T-helper 1 cell (primary cell): ENCODE measurements at regions not wholly inside any gene's neighbourhood (a gene's known extent, or its start where the extent isn't known, plus 50 kb on each side); places are given as distances from the start of the nearest gene placed in this dataset.
"Not testable (repeated sequence)": the region's sequence is repeated elsewhere in the genome, so short reads cannot be mapped to it uniquely, and the experiment has no call there.

Experiments
- DNase-seq, 5 donors: peaks; one replicate each; pipeline ENCODE4 v3.0.0-alpha.2; 2012 to 2020

DNA sequence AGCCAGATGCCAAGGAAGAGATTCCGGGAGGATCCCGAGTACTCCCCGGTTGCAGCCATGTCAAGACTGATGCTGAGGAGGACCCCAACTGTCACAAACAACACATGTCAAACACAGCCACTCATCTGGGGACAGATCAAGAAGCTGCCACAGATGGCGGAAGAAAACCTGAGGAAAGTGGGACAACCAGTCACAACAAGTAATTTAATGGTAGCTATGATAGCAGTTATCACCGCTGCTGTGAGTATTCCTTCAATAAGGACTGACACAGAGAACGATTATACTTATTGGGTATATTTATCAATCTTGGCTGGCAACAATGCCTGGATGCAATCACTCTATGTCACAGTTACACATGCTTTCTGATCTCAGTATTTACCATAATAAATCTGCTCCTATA, 763.4 kb downstream of the DHX35 start:
- not testable (repeated sequence) for DNase-seq

DNA sequence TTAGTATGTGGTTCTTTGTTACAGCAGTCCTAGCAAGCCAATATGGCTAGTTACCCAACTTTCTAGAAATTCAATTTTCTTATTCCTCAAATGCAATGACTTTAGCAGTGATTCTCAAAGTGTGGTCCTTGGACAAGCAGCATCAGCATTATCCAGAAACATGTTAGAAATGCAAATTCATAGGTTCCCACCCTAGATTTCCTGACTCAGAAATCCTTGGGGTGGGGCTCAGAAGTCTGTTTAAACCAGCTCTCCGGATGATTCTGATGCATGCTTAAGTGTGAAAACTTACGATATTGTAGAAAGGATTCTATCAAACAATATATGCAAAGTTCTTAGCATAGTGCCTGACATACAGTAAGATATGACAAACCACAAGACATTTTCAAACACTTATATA, 757.1 kb downstream of the DHX35 start:
- DNase-seq, result no peak

DNA sequence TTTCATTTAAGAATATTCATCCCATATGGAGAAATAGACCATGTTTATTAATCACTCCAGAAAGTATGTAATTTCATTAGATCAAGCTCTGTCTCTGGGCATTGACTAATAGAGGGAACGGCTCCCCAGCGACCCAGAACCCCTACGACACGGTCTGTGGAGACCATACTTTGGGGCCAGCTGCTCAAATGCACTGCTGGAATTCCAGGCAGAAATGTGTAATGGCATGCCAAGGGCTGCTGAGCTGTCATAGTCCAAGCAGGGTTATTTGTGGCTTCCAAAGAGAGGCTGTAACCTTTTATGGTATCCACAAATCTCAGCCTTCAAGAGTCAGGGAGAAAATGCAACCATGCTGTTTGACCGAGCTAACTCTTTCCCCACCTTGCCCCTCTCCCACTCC, 755.8 kb downstream of the DHX35 start:
- DNase-seq, result no peak

DNA sequence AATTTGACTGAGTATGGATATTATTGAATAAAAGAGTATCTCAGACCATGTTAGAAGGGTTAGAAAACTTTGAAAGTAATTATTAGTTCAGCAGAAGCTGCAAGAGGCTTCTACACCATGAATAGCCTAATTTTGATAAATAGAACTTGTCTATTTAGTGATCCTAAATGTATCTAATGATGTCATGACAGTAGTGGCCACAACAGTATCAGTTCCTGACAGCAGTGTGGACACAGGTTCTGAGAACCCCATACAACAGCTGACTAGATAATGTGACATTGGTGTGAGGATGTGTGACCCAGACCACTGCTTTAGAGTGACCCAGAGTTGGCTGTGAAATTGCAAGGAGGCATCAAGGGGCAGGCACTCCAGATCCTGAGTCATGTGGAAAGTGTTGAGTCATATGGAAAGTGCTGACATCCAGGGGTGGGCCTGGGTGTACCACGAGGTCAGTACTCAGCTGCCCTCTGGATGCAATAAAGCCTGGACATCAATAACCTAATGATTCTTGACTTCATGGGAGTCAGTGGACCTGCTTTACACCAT, 754.7 kb downstream of the DHX35 start:
- DNase-seq, result no peak

DNA sequence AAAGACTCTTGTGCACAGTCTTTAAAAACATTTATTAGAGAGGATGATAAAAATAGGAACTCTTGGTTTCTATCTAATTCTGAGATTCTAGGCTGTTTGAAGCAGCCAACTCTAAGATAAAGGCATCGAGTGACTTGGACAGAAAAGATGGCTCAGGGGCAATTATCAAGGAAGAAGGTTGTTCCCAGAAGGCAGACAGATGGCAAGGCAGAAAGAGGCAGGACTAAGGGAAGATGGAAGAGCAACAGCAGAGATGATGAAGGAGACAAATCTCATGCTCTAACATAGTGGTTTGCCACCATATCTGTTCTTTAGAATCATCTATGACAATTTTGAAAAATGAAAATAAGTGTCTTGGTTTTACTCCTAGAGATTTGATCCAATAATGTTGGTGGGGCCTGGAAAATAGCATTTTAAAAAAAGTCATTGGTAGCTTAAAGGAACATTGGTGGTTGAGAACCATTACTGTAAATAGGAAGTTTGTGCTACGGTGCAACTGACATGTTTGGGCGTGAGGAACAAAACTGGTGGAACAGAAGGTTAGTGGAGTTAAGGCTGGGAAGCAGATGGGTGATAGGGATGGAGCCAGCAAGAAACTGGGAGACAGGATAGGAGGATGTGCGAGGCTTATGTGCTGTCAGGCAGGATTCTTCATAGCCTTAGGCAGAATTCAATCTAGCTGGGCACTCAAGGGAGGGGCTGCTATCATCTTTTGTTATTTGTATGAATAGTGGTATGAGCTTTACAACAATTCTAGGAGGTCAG, 751.1 kb downstream of the DHX35 start:
- DNase-seq, result no peak

DNA sequence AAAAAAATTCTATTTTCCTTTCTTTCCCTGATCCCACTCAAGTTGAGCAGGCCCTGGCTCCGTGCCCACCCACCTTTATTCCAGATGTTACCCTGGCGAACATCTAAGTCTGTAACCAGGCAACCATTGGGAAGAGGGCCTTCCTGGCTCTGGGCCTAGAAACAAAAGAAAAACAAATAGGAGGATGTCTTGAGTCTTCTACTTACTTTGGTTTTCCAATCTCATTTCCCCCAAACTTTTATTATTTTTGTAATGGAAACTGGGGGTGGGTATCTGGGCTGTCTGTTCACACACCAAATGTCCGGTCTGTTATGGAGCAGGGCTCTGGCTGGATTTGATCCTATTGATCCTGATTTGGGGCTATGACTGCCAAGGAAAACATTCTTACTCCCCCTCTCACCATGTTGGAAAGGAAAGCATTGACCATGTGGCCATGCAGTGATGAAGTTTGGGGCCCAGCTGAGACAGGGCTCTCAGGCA, 744.1 kb downstream of the DHX35 start:
- DNase-seq, result no peak

DNA sequence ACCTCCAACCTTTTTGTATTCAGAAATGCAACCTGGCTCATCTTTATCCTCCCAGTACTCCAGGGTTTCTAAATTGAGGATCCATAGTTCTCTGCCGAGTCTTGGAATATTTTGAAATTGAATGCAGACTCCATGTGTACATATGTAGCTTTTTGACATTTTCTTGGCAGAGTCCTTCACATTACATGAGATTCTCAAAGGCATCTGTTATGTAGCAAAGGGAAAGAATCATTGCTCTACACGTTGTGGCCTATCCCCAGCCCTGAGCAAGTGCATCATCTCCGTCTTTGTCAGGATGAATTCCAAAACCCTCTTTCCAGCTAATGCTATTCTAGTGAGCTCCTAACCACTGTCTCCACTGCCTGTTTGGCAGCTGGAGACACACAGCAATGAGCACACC, 742.9 kb downstream of the DHX35 start:
- no peak for DNase-seq

DNA sequence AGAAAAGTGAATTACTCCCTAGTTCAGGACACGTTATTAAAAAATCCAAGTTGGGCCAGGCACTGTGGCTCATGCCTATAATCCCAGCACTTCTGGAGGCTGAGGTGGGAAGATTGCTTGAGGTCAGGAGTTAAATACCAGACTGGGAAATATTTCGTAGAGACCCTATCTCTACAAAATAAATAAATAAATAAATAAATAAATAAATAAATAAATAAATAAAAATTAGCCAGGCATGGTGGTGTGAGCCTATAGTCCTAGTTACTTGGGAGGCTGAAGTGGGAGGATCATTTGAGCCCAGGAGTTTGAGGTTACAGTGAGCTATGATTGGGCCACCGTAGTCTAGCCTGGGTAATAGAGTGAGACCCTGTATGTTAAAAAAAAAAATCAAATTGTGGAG, 741.2 kb downstream of the DHX35 start:
- DNase-seq, result not testable (repeated sequence)

DNA sequence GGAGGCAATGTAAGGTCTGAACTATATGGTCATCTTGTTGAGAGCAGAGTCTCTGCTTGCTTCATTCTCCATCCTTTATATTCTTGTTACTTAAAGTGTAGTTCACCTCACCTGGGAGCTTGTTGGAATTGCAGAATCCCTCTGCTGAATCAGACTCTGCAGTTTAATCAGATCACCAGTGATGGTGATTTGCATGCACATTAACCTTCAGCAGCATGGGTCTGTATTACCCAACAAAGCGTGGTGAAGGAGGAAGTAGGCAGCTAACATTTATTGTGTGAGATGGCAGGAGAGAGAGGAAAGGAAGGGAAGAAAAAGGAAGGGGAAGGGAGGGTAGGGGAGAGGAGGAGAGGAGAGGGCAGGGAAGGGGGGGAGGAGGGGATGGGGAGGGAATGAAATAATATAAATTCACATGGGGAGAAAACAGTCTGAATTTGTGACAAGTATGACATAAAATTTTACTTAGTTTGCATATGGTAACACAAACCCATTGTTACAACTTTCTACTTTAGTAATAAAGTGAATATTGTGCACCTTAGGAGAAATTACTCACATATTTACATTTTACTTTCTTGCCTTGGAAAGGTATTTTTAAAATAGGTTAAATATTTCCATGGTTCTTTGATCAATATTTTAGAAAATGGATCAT, 740.7 kb downstream of the DHX35 start:
- no peak for DNase-seq

DNA sequence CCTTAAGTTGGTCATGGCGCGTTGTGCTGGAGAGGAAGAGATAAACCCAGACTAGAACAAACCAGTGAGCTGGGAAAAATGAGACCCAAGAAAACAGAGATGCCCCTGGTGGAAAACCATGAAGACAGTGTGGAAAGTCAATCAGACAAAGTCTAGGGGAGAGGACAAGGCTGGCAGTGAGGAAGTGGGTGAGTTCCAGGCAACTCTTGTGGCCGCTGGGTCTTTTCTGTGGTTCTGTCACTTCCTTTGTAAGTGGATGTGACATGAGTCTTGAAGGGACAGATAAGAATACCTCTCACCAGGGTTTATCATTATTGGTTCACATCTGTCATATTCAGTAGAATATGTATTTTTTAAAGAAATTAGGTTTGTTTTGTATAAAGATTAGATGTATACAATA, 738.4 kb downstream of the DHX35 start:
- DNase-seq, result no peak

DNA sequence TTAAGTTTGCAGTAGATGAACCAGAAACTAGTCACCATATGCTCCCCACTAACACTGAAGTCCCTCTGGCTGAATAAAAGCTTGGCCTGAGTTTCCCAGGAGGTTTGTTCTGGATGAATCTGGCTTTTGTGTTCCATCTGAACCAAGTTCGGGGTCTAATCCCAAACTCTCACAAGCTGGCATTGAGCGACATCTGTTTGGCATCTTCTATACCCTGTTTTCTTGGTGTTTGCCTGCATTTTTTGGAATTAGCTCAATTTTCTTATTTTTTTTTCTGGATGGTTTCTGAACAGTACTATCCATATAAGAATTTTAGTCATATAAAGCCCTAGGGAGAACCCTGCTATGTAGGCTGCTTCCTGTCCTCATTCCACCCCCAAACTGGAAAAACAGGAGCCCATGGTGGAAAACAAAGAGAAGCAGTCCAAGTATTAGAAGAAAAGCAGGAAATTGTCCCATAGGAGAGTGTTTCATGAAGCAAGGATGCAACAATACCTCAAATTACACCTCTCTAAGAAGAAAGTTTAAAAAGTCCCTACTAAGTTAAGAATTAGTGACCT, 737.1 kb downstream of the DHX35 start:
- DNase-seq, result no peak

DNA sequence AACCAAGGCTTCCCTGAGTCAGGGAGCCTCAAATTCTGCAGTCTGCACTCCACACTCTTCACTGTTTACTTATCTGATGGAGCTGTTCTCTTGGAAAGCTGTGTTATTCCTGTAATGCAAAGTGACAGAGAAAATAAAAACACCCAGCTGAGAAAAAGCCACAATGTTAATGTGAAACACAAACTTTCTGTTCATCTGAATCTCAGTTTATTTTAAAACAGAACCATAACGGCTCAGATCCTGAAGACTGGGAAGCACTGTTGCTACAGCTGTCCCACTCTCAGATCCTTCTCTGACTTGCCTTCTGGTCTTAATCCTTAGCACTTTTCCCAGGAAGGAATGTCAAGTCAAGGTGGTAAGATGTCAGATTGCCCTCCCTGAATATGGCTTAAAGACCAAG, 736.6 kb downstream of the DHX35 start:
- DNase-seq, result no peak

DNA sequence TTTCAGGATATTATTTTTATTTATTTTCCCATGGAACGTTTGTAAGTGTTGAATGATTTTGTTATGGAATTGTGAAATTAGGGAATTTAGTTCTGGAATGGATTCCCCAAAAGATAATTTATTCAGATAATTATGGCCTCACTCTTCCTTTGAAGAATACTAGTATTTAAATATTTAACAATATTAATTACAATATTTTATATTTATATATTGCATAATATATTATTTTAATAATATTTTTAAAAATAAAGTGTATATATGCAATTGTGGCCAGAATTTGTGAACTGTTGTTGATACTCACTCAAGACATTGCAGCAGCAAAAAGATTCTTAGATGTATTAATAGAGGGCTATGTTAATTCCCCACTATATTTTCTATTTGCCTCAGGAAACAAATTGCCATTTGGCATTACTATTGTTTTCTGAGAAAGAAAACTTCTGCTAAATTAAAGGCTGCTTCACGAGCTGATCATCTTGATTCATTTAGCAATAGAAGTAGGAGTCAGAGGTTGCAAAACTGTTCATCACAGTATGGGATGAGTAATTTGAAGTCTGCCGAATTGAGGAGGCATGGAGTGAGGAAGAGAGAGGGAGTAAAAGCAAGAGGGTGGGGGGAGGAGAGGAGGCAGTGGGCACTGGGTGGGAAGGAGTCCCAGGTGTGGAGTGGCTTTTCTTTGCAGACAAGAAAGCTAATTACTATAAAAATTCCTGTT, 729.2 kb downstream of the DHX35 start:
- no peak for DNase-seq

DNA sequence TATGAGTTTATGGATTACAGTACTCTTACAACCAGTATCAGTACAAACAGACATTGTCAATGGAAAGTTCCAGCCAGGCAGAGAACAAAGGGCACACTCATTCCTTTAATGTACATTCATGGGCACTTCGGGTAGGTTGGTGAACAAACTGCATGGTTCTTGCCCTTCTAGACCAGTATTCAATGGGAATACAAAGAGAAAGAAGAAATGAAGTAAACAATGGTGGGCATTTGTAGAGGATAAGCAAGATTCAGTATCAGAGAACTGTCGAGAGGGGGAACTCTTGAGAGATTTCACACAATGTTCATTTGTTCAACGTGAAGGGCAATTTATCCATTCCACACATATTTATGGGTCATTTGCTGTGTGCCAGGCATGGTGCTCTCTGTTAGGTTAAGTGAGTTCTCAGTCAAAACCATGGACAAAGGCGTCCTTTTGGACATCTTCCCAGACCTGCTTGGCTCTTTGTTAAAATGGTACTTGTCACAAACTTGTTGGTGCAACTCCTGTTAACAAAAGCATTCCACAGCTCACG, 714.8 kb downstream of the DHX35 start:
- no peak for DNase-seq

DNA sequence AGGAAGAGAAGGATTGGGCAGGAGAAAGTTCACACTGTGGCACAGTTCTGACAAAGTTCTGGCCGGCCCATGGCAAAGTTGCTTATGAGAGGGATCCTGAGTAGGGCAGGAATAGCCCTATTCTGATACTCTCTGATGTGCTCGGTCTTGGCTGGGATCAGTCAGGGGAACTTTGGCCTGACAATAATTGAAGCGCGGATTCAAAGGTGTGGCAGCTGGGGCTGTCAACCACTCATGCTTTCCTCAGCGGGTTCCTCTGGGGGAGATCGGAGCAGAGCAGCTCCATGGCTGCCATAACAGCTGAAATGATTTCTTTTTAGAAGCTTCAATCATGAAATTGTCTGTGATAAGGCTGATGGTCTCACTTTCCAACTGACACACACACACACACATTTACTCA, 714.1 kb downstream of the DHX35 start:
- no peak for DNase-seq

DNA sequence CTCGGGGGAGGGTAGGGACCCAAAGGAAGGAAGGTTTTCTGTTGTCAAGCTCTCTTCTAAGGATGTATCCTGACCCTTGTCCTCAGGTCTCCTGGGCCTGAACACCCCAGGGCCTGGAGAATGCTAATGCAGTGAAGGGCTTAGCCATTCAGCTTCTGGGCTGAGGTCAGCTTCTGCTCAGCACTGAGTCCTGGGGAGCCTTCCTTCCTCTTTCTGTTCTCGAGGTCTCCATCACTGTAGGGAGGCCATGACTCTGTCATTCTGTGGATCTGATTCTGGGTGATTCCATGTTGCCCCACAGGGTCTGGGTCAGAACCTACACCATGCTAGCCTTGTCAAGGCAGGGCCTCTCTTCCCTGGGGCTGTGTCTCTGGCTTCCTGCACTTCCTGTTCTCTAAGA, 712.7 kb downstream of the DHX35 start:
- DNase-seq, result no peak

DNA sequence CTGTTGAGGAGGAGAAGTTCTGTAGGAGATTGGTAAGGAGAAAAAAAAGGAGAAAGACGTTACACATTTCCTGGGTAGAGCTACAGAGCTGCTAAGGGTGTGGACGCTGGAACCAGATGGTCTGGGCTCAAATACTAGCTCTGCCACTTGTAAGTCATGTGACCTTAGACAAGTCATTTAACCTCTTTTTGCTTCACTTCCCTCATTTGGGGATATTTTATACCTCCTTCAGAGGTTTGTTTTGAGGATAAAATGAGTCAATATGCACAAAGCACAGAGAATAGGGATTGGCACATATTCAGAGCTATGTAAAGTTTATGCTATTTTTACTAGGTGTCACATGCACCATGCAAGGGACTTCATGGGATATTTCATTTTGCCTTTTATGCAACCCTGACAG, 708.8 kb downstream of the DHX35 start:
- no peak for DNase-seq

DNA sequence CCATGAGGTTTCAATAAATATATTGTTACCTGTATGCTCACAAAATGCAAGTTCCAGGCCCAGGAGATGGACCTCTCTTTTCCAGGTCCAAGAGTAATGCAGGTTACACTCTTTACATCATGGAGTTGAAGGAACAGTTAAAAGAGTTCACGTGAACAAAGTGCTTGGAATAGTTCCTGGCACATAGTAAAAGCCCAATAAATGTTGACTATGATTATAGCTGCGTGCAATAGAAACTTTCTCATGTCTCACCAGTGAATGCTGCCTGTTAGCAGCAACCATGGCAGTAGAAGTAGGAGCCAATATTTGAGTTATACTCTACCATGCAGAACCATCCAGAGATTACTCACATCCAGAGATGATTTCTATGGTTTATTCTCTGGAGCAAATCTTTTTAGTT, 707.5 kb downstream of the DHX35 start:
- no peak for DNase-seq

DNA sequence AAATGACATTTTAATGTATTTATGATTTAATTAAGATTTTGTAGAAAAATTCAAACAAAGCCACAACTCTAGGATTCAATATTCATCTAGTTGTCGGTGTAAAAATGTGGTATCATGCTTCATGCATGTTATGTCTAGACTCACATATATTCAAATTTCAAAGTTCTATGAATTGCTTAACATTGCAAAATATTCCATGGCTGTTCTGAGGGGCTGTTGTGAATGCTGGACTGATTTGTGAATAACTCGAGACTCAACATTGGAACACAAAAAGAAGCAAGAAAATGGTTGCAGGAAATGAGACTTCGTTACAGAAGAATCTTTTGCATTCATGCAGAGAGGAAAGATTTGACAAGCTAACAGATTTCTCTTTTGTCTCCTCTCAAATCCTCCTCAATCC, 705.9 kb downstream of the DHX35 start:
- DNase-seq, result no peak

DNA sequence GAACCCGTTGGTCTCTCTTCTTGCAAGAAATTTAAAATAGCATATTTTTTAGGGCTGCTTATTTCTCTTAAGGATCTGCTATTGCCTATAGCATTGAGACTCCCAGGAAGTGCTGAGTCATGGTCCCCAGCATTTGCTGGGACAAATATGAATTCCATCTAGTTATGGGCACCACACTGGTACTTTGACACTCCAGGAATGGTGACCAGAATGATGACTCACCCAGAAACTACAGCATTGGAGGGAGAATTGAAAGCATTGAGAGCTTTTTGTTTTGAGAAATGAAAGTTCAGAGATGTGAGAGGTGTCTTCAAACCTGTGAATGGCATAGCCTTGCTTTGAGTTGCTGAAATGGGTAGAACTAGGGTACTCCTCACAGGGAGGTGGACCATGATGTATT, 699.7 kb downstream of the DHX35 start:
- no peak for DNase-seq

DNA sequence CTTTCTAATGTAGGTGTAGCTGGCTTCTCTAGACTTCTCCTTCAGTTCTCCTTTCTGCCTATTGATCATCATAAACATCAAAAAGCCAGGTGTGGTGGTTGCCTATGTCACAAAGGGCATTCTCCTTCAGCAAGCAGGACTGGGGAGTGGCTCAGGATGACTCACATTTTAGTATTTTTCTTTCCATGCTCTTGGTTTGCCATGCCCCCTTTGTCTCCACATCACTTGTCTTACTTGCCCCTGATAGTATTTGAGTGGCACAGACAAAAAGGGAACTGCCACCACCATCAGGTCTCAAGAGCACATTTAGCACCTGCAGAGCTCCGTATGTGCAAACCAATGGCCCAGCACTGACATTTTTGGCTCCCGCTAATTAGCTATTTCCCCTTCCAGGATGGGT, 698.8 kb downstream of the DHX35 start:
- DNase-seq, result no peak

DNA sequence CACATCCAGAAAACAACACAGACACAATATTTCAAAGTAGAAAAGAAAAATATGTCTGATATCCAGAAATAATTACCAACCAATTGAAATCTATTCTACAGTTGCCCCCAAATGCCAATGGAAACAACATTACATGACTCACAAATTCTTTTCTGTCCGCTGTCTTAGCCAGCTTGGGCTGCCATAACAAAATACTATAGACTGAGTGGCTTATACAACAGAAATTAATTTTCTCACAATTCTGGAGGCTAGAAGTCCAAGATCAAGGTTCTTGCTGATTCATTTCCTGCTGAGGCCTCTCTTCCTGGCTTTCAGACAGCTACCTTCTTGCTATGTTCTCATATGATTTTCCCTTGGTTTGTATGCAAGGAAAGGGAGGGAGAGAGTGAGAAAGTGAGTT, 698.1 kb downstream of the DHX35 start:
- no peak for DNase-seq
